ENCODE measurements at regions not wholly inside any gene's neighbourhood (a gene's known extent, or its start where the extent isn't known, plus 50 kb on each side); places are given as distances from the start of the nearest gene placed in this dataset.

DNA sequence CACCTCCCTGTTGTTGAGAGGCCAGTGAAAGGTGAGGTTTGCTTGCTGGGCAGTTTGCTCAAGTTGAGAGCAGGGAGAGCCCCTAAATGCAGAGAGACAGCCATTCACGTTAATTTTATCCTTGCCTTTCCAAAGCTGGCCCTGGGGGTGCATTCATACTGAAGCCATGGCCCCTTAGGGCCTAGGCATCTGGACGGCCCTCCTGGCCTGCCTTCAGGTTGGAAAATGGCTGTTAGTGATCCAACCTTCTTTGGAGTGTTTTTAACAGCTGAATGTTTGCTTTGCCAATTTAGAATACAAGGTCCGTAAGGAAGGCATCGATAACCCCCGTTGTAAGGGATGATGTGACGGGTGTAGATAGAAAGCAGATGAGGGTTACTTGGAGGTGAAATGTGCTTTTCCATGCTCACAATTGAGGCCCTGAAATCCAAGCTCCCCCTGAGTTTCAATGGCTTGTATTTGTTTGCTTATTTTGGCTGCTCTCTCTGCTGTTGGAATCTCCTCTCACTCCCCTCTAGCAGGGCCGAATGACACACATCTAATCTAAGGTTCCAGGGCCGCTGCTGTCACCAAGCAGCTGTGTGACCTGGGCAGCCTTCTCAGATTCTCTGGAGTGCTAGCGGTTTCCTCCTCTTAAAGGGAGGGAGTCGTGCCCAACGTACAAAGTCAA, 171.6 kb upstream of the MKI67 start:
- TF ChIP-seq CTCF (IDR thresholded peaks at IDR 0.05; ENCODE audit: low read depth, low read length) (no peak), EZH2phosphoT487 (IDR thresholded peaks at IDR 0.05; ENCODE audit: low read depth) (no peak)

Data from OCI-LY3 (cell line).